Upper lobe of left lung (tissue), 4 donors: ENCODE measurements at regions not wholly inside any gene's neighbourhood (a gene's known extent, or its start where the extent isn't known, plus 50 kb on each side); places are given as distances from the start of the nearest gene placed in this dataset.

Experiments
- EP300 ChIP-seq, 4 donors: sonication (generic); formaldehyde crosslinking; IDR thresholded peaks; one replicate each; pipeline ENCODE4 v1.5.1; 2017; ENCODE audit warnings: antibody characterized with exemption in 4 of 4, control low read depth in 2 of 4
- POLR2A ChIP-seq, 4 donors: fragments of 450-650 bp; IDR thresholded peaks; one replicate each; pipeline ENCODE4 v1.5.1; 2016 to 2017; ENCODE audit warnings: antibody characterized with exemption in 4 of 4, mild to moderate bottlenecking in 2 of 4
- POLR2AphosphoS5 ChIP-seq, 2 donors: sonication (generic); formaldehyde crosslinking; IDR thresholded peaks; one replicate each; pipeline ENCODE4 v1.5.1; 2017; ENCODE audit warnings: antibody characterized with exemption in 2 of 2
- TF ChIP-seq, protein P1 (sequence below), 6 experiments: fragments of 450-650 bp in 4 of 6; fragments of 200-600 bp in 2 of 6; sonication (generic) in 2 of 6; IDR thresholded peaks; one replicate each; pipeline ENCODE4 v1.5.1; 2016 to 2019; ENCODE audit warnings: antibody characterized with exemption in 6 of 6

DNA sequence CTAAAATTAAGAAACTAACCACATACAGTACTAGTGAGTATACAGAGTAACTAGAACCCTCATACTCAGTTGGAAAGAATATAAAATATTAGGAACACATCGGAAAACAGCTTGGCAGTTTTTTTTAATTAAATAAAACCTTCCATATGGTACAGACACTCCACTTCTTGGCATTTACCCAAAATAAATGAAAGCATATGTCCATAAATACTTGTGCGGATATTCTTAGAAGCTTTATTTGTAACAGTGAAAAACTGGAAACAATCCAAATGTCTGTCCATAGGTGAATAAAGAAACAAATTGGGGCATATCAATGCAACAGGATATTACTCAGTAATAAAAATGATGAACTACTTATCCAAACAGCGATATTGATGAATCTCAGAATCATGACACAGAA, 410.0 kb downstream of the HTR7 start:
- TF ChIP-seq, protein P1, sequence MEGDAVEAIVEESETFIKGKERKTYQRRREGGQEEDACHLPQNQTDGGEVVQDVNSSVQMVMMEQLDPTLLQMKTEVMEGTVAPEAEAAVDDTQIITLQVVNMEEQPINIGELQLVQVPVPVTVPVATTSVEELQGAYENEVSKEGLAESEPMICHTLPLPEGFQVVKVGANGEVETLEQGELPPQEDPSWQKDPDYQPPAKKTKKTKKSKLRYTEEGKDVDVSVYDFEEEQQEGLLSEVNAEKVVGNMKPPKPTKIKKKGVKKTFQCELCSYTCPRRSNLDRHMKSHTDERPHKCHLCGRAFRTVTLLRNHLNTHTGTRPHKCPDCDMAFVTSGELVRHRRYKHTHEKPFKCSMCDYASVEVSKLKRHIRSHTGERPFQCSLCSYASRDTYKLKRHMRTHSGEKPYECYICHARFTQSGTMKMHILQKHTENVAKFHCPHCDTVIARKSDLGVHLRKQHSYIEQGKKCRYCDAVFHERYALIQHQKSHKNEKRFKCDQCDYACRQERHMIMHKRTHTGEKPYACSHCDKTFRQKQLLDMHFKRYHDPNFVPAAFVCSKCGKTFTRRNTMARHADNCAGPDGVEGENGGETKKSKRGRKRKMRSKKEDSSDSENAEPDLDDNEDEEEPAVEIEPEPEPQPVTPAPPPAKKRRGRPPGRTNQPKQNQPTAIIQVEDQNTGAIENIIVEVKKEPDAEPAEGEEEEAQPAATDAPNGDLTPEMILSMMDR (IDR thresholded peaks at IDR 0.05), result no peak
- TF ChIP-seq POLR2AphosphoS5 (IDR thresholded peaks at IDR 0.05), result no peak
- no peak for TF ChIP-seq POLR2A (IDR thresholded peaks at IDR 0.05)
- no peak for TF ChIP-seq EP300 (IDR thresholded peaks at IDR 0.05)
